ENCODE measurements at regions not wholly inside any gene's neighbourhood (a gene's known extent, or its start where the extent isn't known, plus 50 kb on each side); places are given as distances from the start of the nearest gene placed in this dataset.
"Not testable (repeated sequence)": the region's sequence is repeated elsewhere in the genome, so short reads cannot be mapped to it uniquely, and the experiment has no call there.

DNA sequence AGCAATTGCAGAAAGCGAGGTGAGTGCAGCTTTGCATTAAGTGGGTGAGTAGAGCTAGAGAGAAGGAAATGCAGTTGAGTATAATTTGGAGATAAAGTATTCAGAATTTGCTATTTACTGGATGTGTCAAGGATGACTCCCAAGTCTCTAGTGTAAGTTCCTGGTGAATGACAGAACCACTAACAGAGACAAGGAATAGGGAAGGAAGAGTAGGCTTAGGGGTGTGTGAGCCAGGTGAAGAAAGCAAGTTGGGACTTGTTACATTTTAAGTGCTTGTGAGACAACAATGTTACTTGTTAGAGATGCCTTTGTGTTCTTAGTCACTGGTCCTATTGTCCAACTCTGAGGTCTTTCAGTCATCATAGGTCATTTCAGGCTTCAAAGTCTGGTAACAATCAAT is 70.8 kb downstream of the TBC1D26 start:
- H3K36me3 ChIP-seq (ENCODE audit: insufficient read depth, low read length, poor library complexity, severe bottlenecking); POLR2A ChIA-PET (ENCODE audit: low non-redundant PET); CTCF ChIA-PET; intact Hi-C loops (cut with micrococcal nuclease; ENCODE audit: unreplicated experiment); H3K27ac ChIP-seq (ENCODE audit: low read depth, low read length, poor library complexity, severe bottlenecking); DNase-seq (ENCODE audit: low spot score); H3K4me3 ChIP-seq (ENCODE audit: low read depth, low read length, poor library complexity, severe bottlenecking); H3K4me1 ChIP-seq (ENCODE audit: insufficient read depth, low read length, poor library complexity, severe bottlenecking); H3K9me3 ChIP-seq (ENCODE audit: low read depth, low read length, poor library complexity, severe bottlenecking); H3K27me3 ChIP-seq (replicated peaks; ENCODE audit: insufficient read depth, low read depth, low read length, poor library complexity); BruUV-seq (replicated peaks): not testable (repeated sequence)

DNA sequence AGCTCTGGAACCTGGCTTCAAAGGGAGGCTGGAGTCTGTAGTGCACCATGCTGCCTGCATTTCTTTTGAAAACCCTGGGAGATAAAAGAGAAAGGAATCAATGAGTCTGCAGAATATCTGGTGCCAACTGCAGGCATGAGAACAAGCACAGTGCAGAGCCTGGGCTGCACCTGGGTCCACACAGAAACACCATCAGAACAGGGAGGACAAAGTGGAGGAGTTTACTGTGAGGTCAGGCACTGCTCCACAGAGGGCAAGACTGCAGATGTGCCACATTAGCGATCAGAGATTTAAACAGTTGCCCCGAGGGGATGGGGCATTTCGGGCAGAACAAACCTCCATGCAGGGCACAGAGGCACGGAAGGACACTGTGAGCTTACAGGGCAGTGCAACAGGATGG is 74.7 kb downstream of the TBC1D26 start:
- H3K27ac ChIP-seq (ENCODE audit: low read depth, low read length, poor library complexity, severe bottlenecking); H3K36me3 ChIP-seq (ENCODE audit: insufficient read depth, low read length, poor library complexity, severe bottlenecking); DNase-seq (ENCODE audit: low spot score); H3K4me3 ChIP-seq (ENCODE audit: low read depth, low read length, poor library complexity, severe bottlenecking); BruUV-seq (replicated peaks); H3K27me3 ChIP-seq (replicated peaks; ENCODE audit: insufficient read depth, low read depth, low read length, poor library complexity); POLR2A ChIA-PET (ENCODE audit: low non-redundant PET); H3K9me3 ChIP-seq (ENCODE audit: low read depth, low read length, poor library complexity, severe bottlenecking); H3K4me1 ChIP-seq (ENCODE audit: insufficient read depth, low read length, poor library complexity, severe bottlenecking); CTCF ChIA-PET; intact Hi-C loops (cut with micrococcal nuclease; ENCODE audit: unreplicated experiment): not testable (repeated sequence)

DNA sequence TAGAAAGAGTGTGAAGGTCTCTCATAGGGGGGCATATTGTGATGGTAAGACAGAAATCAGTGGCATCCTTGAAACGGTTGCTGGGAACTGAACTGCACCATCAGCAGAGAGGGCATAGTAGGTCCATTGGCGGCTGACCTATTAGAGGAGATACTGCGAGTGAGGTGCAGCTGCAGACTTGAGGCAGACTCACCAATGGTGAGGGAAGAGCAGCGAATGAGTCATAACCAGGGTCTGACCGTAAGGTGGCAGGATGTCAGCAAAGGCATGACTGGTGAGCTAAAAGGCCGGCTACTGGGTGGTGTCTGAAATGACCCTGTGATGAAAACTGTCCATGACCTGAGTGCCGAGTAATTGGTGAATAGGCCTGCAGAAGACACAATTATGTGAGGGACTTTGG is 81.3 kb downstream of the TBC1D26 start:
- H3K27ac ChIP-seq (ENCODE audit: low read depth, low read length, poor library complexity, severe bottlenecking); H3K36me3 ChIP-seq (ENCODE audit: insufficient read depth, low read length, poor library complexity, severe bottlenecking); intact Hi-C loops (cut with micrococcal nuclease; ENCODE audit: unreplicated experiment); CTCF ChIA-PET; H3K9me3 ChIP-seq (ENCODE audit: low read depth, low read length, poor library complexity, severe bottlenecking); H3K4me3 ChIP-seq (ENCODE audit: low read depth, low read length, poor library complexity, severe bottlenecking); H3K4me1 ChIP-seq (ENCODE audit: insufficient read depth, low read length, poor library complexity, severe bottlenecking); BruUV-seq (replicated peaks); POLR2A ChIA-PET (ENCODE audit: low non-redundant PET); DNase-seq (ENCODE audit: low spot score); H3K27me3 ChIP-seq (replicated peaks; ENCODE audit: insufficient read depth, low read depth, low read length, poor library complexity): not testable (repeated sequence)

DNA sequence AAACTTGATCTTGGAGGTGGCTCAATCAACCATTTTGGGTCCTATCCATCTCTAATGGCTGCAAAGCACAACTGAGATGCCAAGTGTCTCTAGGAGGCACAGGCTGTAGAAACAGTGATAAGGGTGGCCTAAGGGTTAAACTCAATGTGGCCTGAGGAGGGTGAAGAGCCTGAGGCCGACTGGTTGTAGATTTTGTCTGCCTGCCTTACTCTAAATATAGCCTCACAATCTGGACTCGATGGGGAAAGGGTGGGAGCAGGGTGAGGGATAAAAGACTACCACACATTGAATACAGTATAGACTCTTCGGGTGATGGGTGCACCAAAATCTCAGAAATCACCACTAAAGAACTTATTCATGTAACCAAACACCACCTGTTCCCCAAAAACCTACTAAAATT is 81.9 kb downstream of the TBC1D26 start:
- intact Hi-C loops (cut with micrococcal nuclease; ENCODE audit: unreplicated experiment); H3K36me3 ChIP-seq (ENCODE audit: insufficient read depth, low read length, poor library complexity, severe bottlenecking); H3K4me1 ChIP-seq (ENCODE audit: insufficient read depth, low read length, poor library complexity, severe bottlenecking); CTCF ChIA-PET; BruUV-seq (replicated peaks); H3K27ac ChIP-seq (ENCODE audit: low read depth, low read length, poor library complexity, severe bottlenecking); H3K27me3 ChIP-seq (replicated peaks; ENCODE audit: insufficient read depth, low read depth, low read length, poor library complexity); H3K4me3 ChIP-seq (ENCODE audit: low read depth, low read length, poor library complexity, severe bottlenecking); H3K9me3 ChIP-seq (ENCODE audit: low read depth, low read length, poor library complexity, severe bottlenecking); POLR2A ChIA-PET (ENCODE audit: low non-redundant PET); DNase-seq (ENCODE audit: low spot score): not testable (repeated sequence)

DNA sequence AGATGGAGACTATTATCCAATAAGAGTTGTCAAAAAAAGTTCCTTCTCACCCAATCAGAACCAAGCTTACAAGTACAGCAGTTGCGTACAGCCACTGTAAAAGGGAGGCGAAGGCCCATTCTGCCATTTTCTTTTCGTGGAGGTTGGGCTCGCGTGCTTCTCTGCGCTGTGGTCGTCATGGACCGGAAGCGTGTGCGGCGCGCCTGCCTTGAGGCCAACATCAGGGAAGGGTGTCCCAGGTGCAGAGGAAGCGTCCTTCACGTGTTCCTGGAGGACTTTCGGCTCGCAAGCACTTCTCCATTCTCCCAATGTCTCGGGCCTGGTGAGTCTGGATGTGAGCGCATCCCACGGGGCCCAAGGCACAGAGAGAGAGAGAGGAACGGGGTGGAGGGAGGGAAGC is 85.8 kb downstream of the TBC1D26 start:
- DNase-seq (ENCODE audit: low spot score); H3K36me3 ChIP-seq (ENCODE audit: insufficient read depth, low read length, poor library complexity, severe bottlenecking); H3K27me3 ChIP-seq (replicated peaks; ENCODE audit: insufficient read depth, low read depth, low read length, poor library complexity); H3K4me1 ChIP-seq (ENCODE audit: insufficient read depth, low read length, poor library complexity, severe bottlenecking); CTCF ChIA-PET; H3K27ac ChIP-seq (ENCODE audit: low read depth, low read length, poor library complexity, severe bottlenecking); BruUV-seq (replicated peaks); POLR2A ChIA-PET (ENCODE audit: low non-redundant PET); intact Hi-C loops (cut with micrococcal nuclease; ENCODE audit: unreplicated experiment); H3K9me3 ChIP-seq (ENCODE audit: low read depth, low read length, poor library complexity, severe bottlenecking); H3K4me3 ChIP-seq (ENCODE audit: low read depth, low read length, poor library complexity, severe bottlenecking): not testable (repeated sequence)

GRCh38 chr17:15822280-15822679 is 90.2 kb downstream of the TBC1D26 start:
- BruUV-seq (replicated peaks); POLR2A ChIA-PET (ENCODE audit: low non-redundant PET); H3K4me3 ChIP-seq (ENCODE audit: low read depth, low read length, poor library complexity, severe bottlenecking); H3K4me1 ChIP-seq (ENCODE audit: insufficient read depth, low read length, poor library complexity, severe bottlenecking); H3K27me3 ChIP-seq (replicated peaks; ENCODE audit: insufficient read depth, low read depth, low read length, poor library complexity); H3K36me3 ChIP-seq (ENCODE audit: insufficient read depth, low read length, poor library complexity, severe bottlenecking); H3K27ac ChIP-seq (ENCODE audit: low read depth, low read length, poor library complexity, severe bottlenecking); intact Hi-C loops (cut with micrococcal nuclease; ENCODE audit: unreplicated experiment); H3K9me3 ChIP-seq (ENCODE audit: low read depth, low read length, poor library complexity, severe bottlenecking); CTCF ChIA-PET; DNase-seq (ENCODE audit: low spot score): not testable (repeated sequence)
